Fibroblast of the aortic adventitia (primary cell): ENCODE measurements at regions not wholly inside any gene's neighbourhood (a gene's known extent, or its start where the extent isn't known, plus 50 kb on each side); places are given as distances from the start of the nearest gene placed in this dataset.

Source experiments
- DNase-seq: peaks from one replicate; pipeline ENCODE4 v3.0.0-alpha.2; 2010; ENCODE audit warnings: low read depth
- H3K4me3 ChIP-seq: 2 replicates; pipeline ENCODE4 v1.5.1; 2011; ENCODE audit warnings: low read depth, mild to moderate bottlenecking, control low read depth, low read length, moderate library complexity
- CTCF ChIP-seq: IDR thresholded peaks from 2 replicates; pipeline ENCODE4 v1.5.1; 2011; ENCODE audit warnings: mild to moderate bottlenecking, low read length, control low read depth, inconsistent platforms; ENCODE audit not compliant: insufficient read depth

GRCh38 chr3:74713977-74714376 is 99.5 kb upstream of the CNTN3 start:
- H3K4me3 ChIP-seq: no peak overlapping the region
- DNase-seq: no peak
- no peak for TF ChIP-seq CTCF

- DNase-seq: no peak
- H3K4me3 ChIP-seq: no peak overlapping the region
- TF ChIP-seq CTCF: no peak
Measured at GRCh38 chr3:74711913-74712512, 97.6 kb upstream of the CNTN3 start.

GRCh38 chr3:74709951-74710350 is 95.5 kb upstream of the CNTN3 start:
- no peak for DNase-seq
- no peak for TF ChIP-seq CTCF
- no peak overlapping the region for H3K4me3 ChIP-seq

- TF ChIP-seq CTCF: no peak
- DNase-seq: no peak
- no peak overlapping the region for H3K4me3 ChIP-seq
Measured at GRCh38 chr3:74693696-74694393, 79.4 kb upstream of the CNTN3 start.

GRCh38 chr3:74693251-74693650 is 78.8 kb upstream of the CNTN3 start:
- TF ChIP-seq CTCF: no peak
- H3K4me3 ChIP-seq: no peak overlapping the region
- no peak for DNase-seq

DNA sequence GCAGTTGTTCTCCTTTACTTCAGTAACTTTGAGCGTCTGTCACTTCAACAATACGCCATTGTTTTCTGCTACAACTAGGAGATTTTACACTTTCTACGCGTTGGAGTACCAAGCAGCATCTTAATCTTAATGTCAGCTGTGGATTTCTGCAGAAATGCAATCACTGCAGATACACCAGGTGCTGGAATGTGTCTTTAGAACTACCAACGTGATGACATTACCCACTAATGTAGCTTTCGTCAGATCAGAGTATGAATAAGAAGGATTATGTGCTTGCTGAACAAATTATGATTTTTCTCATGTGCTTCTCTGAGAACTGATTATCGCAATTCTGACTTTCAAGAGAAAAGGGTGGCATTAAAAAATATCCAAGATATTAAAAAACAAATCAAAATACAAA is 77.5 kb upstream of the CNTN3 start:
- H3K4me3 ChIP-seq: no peak overlapping the region

More for the DNA sequence above, 77.5 kb upstream of the CNTN3 start:
- no peak for TF ChIP-seq CTCF
- no peak for DNase-seq
